ENCODE measurements at regions not wholly inside any gene's neighbourhood (a gene's known extent, or its start where the extent isn't known, plus 50 kb on each side); places are given as distances from the start of the nearest gene placed in this dataset.
"Not testable (repeated sequence)": the region's sequence is repeated elsewhere in the genome, so short reads cannot be mapped to it uniquely, and the experiment has no call there.

- H3K9me3 Mint-ChIP-seq; H3K36me3 Mint-ChIP-seq (ENCODE audit: low read depth); H3K27me3 Mint-ChIP-seq (ENCODE audit: low read depth); H3K4me3 Mint-ChIP-seq; H3K4me1 Mint-ChIP-seq (ENCODE audit: low read depth); intact Hi-C loops (cut with micrococcal nuclease); H3K27ac Mint-ChIP-seq; DNase-seq: not testable (repeated sequence)
- CTCF ChIA-PET, result interaction anchor here (0.7 kb wide), 1 partner anchor 34 kb away, joined by 3 read pairs; no protein-coding TSS in a partner anchor
Observed at GRCh38 chrX:138807400-138807799, 95.9 kb upstream of the FGF13 start.

GRCh38 chrX:138794246-138794645 is 82.7 kb upstream of the FGF13 start:
- DNase-seq, result no peak
- Mint-ChIP-seq H3K27me3 (ENCODE audit: low read depth) (no peaks in the 10 kb centered on the region), H3K36me3 (ENCODE audit: low read depth) (peaks cover 1% of the 10 kb centered on the region), H3K27ac (no peak overlapping the region), H3K9me3 (peaks cover 2% of the 10 kb centered on the region), H3K4me1 (ENCODE audit: low read depth) (no peaks in the 10 kb centered on the region), H3K4me3 (no peak overlapping the region)
- CTCF ChIA-PET, result no interaction called here
- intact Hi-C loops (cut with micrococcal nuclease), result no loop called here

GRCh38 chrX:138791551-138791950 is 80.0 kb upstream of the FGF13 start:
- Mint-ChIP-seq H3K4me3 (no peak overlapping the region), H3K27ac (no peak overlapping the region), H3K27me3 (ENCODE audit: low read depth) (no peaks in the 10 kb centered on the region), H3K9me3 (no peaks in the 10 kb centered on the region), H3K36me3 (ENCODE audit: low read depth) (peaks cover 1% of the 10 kb centered on the region), H3K4me1 (ENCODE audit: low read depth) (no peaks in the 10 kb centered on the region)
- DNase-seq, result no peak
- CTCF ChIA-PET, result interaction anchor here (0.6 kb wide), 1 partner anchor 98 kb away, joined by 3 read pairs; no protein-coding TSS in a partner anchor
- intact Hi-C loops (cut with micrococcal nuclease), result no loop called here

- DNase-seq, result no peak
- no peak overlapping the region for H3K27ac Mint-ChIP-seq
- H3K27me3 Mint-ChIP-seq (ENCODE audit: low read depth), result no peaks in the 10 kb centered on the region
- peaks cover 1% of the 10 kb centered on the region for H3K36me3 Mint-ChIP-seq (ENCODE audit: low read depth)
- H3K4me1 Mint-ChIP-seq (ENCODE audit: low read depth), result no peaks in the 10 kb centered on the region
- H3K4me3 Mint-ChIP-seq, result no peak overlapping the region
- CTCF ChIA-PET, result no interaction called here
- H3K9me3 Mint-ChIP-seq, result no peaks in the 10 kb centered on the region
- intact Hi-C loops (cut with micrococcal nuclease), result no loop called here
Observed at GRCh38 chrX:138788771-138789170, 77.3 kb upstream of the FGF13 start.

GRCh38 chrX:138778576-138778909 is 67.0 kb upstream of the FGF13 start:
- H3K27ac Mint-ChIP-seq; CTCF ChIA-PET; H3K4me1 Mint-ChIP-seq (ENCODE audit: low read depth); H3K27me3 Mint-ChIP-seq (ENCODE audit: low read depth); H3K9me3 Mint-ChIP-seq; H3K4me3 Mint-ChIP-seq; H3K36me3 Mint-ChIP-seq (ENCODE audit: low read depth); DNase-seq: not testable (repeated sequence)
- intact Hi-C loops (cut with micrococcal nuclease), result loop anchor here (5.0 kb wide), 1 partner anchor 1189 kb away; the partner anchor contains the start of gene CXorf66

- H3K27ac Mint-ChIP-seq; H3K9me3 Mint-ChIP-seq; DNase-seq; H3K4me1 Mint-ChIP-seq (ENCODE audit: low read depth); H3K36me3 Mint-ChIP-seq (ENCODE audit: low read depth); H3K27me3 Mint-ChIP-seq (ENCODE audit: low read depth); H3K4me3 Mint-ChIP-seq: not testable (repeated sequence)
- CTCF ChIA-PET, result interaction anchor here (0.7 kb wide), 1 partner anchor 22 kb away, joined by 4 read pairs; no protein-coding TSS in a partner anchor
- intact Hi-C loops (cut with micrococcal nuclease), result loop anchor here (5.0 kb wide), 1 partner anchor 1189 kb away; the partner anchor contains the start of gene CXorf66
Observed at GRCh38 chrX:138777908-138778575, 66.5 kb upstream of the FGF13 start.

GRCh38 chrX:138777230-138777629 is 65.7 kb upstream of the FGF13 start:
- DNase-seq, result no peak
- Mint-ChIP-seq H3K9me3 (no peaks in the 10 kb centered on the region), H3K4me1 (ENCODE audit: low read depth) (no peaks in the 10 kb centered on the region), H3K27ac (no peak overlapping the region), H3K36me3 (ENCODE audit: low read depth) (no peaks in the 10 kb centered on the region), H3K27me3 (ENCODE audit: low read depth) (peaks cover 4% of the 10 kb centered on the region), H3K4me3 (no peak overlapping the region)
- CTCF ChIA-PET, result no interaction called here
- intact Hi-C loops (cut with micrococcal nuclease), result loop anchor here (5.0 kb wide), 1 partner anchor 1190 kb away; the partner anchor contains the start of gene CXorf66

GRCh38 chrX:138775517-138775916 is 64.0 kb upstream of the FGF13 start:
- H3K4me3 Mint-ChIP-seq, result no peak overlapping the region
- no peaks in the 10 kb centered on the region for H3K9me3 Mint-ChIP-seq
- H3K27ac Mint-ChIP-seq, result no peak overlapping the region
- intact Hi-C loops (cut with micrococcal nuclease), result loop anchor here (1.0 to 5.0 kb wide), 2 partner anchors 1158 to 1192 kb away; partner anchors contain the start of genes ATP11C and CXorf66
- H3K36me3 Mint-ChIP-seq (ENCODE audit: low read depth), result no peaks in the 10 kb centered on the region
- CTCF ChIA-PET, result no interaction called here
- H3K27me3 Mint-ChIP-seq (ENCODE audit: low read depth), result peaks cover 4% of the 10 kb centered on the region
- DNase-seq, result no peak
- H3K4me1 Mint-ChIP-seq (ENCODE audit: low read depth), result no peaks in the 10 kb centered on the region

- CTCF ChIA-PET, result no interaction called here
- intact Hi-C loops (cut with micrococcal nuclease), result no loop called here
- no peak for DNase-seq
- Mint-ChIP-seq H3K4me3 (no peak overlapping the region), H3K4me1 (ENCODE audit: low read depth) (no peaks in the 10 kb centered on the region), H3K9me3 (no peaks in the 10 kb centered on the region), H3K27me3 (ENCODE audit: low read depth) (peaks cover 4% of the 10 kb centered on the region), H3K27ac (no peak overlapping the region), H3K36me3 (ENCODE audit: low read depth) (no peaks in the 10 kb centered on the region)
Observed at GRCh38 chrX:138771047-138771446, 59.5 kb upstream of the FGF13 start.

GRCh38 chrX:138769918-138770317 is 58.4 kb upstream of the FGF13 start:
- H3K36me3 Mint-ChIP-seq (ENCODE audit: low read depth), result no peaks in the 10 kb centered on the region
- no peaks in the 10 kb centered on the region for H3K9me3 Mint-ChIP-seq
- DNase-seq, result no peak
- H3K4me3 Mint-ChIP-seq, result no peak overlapping the region
- H3K27ac Mint-ChIP-seq, result no peak overlapping the region
- no peaks in the 10 kb centered on the region for H3K27me3 Mint-ChIP-seq (ENCODE audit: low read depth)
- intact Hi-C loops (cut with micrococcal nuclease), result no loop called here
- CTCF ChIA-PET, result no interaction called here
- no peaks in the 10 kb centered on the region for H3K4me1 Mint-ChIP-seq (ENCODE audit: low read depth)

GRCh38 chrX:138765051-138765450 is 53.5 kb upstream of the FGF13 start:
- Mint-ChIP-seq H3K36me3 (ENCODE audit: low read depth) (no peaks in the 10 kb centered on the region), H3K27me3 (ENCODE audit: low read depth) (no peaks in the 10 kb centered on the region), H3K9me3 (no peaks in the 10 kb centered on the region), H3K4me3 (no peak overlapping the region), H3K4me1 (ENCODE audit: low read depth) (no peaks in the 10 kb centered on the region), H3K27ac (no peak overlapping the region)
- intact Hi-C loops (cut with micrococcal nuclease), result no loop called here
- no peak for DNase-seq
- CTCF ChIA-PET, result no interaction called here

GRCh38 chrX:138763761-138764160 is 52.2 kb upstream of the FGF13 start:
- Mint-ChIP-seq H3K9me3 (no peaks in the 10 kb centered on the region), H3K4me1 (ENCODE audit: low read depth) (no peaks in the 10 kb centered on the region), H3K36me3 (ENCODE audit: low read depth) (no peaks in the 10 kb centered on the region), H3K4me3 (no peak overlapping the region), H3K27ac (no peak overlapping the region), H3K27me3 (ENCODE audit: low read depth) (no peaks in the 10 kb centered on the region)
- DNase-seq, result no peak
- CTCF ChIA-PET, result no interaction called here
- intact Hi-C loops (cut with micrococcal nuclease), result no loop called here

GRCh38 chrX:138761380-138761779 is 49.9 kb upstream of the FGF13 start:
- Mint-ChIP-seq H3K4me1 (ENCODE audit: low read depth) (no peaks in the 10 kb centered on the region), H3K36me3 (ENCODE audit: low read depth) (no peaks in the 10 kb centered on the region), H3K27me3 (ENCODE audit: low read depth) (peaks cover 3% of the 10 kb centered on the region), H3K27ac (no peak overlapping the region), H3K4me3 (no peak overlapping the region), H3K9me3 (no peaks in the 10 kb centered on the region)
- CTCF ChIA-PET, result no interaction called here
- intact Hi-C loops (cut with micrococcal nuclease), result no loop called here
- no peak for DNase-seq
